Gastrocnemius medialis (tissue), 4 donors: ENCODE measurements at regions not wholly inside any gene's neighbourhood (a gene's known extent, or its start where the extent isn't known, plus 50 kb on each side); places are given as distances from the start of the nearest gene placed in this dataset.

Experiments used
- ATAC-seq, 2 donors: fragments of 150-250 bp; one replicate each; pipeline ENCODE4 v1.9.1; 2016
- DNase-seq, 2 donors: peaks; one replicate each; pipeline ENCODE4 v3.0.0-alpha.2; 2019
- H3K27ac ChIP-seq, 4 donors: fragments of 200-600 bp; sonication (generic); 1 replicate in 1 of 4; 2 replicates in 3 of 4; pipeline ENCODE4 v1.5.1; 2016 to 2018; ENCODE audit warnings: mild to moderate bottlenecking in 2 of 4, moderate library complexity in 1 of 4
- H3K27me3 ChIP-seq, 3 donors: fragments of 200-600 bp; sonication (generic) in 2 of 3; 1 replicate in 1 of 3; 2 replicates in 2 of 3; pipeline versions ENCODE4 v1.5.1 to v1.6.0; 2016 to 2019; ENCODE audit warnings: mild to moderate bottlenecking in 1 of 3, moderate library complexity in 1 of 3
- H3K36me3 ChIP-seq, 2 donors: fragments of 200-600 bp; sonication (generic) in 1 of 2; one replicate each; pipeline ENCODE4 v1.5.1; 2017 to 2018
- H3K4me1 ChIP-seq, 2 donors: fragments of 200-600 bp; sonication (generic) in 1 of 2; one replicate each; pipeline ENCODE4 v1.5.1; 2016 to 2017; ENCODE audit warnings: mild to moderate bottlenecking in 2 of 2
- H3K4me3 ChIP-seq, 4 donors: fragments of 200-600 bp; sonication (generic) in 3 of 4; 1 replicate in 1 of 4; 2 replicates in 3 of 4; pipeline ENCODE4 v1.5.1; 2016 to 2019; ENCODE audit warnings: mild to moderate bottlenecking in 2 of 4
- H3K9me3 ChIP-seq, 3 donors: fragments of 200-600 bp; sonication (generic) in 2 of 3; 1 replicate in 1 of 3; 2 replicates in 2 of 3; pipeline ENCODE4 v1.5.1; 2016 to 2019
- POLR2A ChIP-seq, 2 donors: fragments of 450-650 bp; IDR thresholded peaks; one replicate each; pipeline ENCODE4 v1.6.1; 2017; ENCODE audit warnings: antibody characterized with exemption in 2 of 2, mild to moderate bottlenecking in 2 of 2, moderate library complexity in 2 of 2
- in situ Hi-C, 4 donors: fragments of 200-750 bp; cut with MboI; loops; one replicate each; pipeline versions ENCODE4 v1.15.0 to v1.8.0; 2017; ENCODE audit warnings: low sequenced_read_pairs in 4 of 4
- intact Hi-C: fragments of 100-400 bp; cut with DNase I; formaldehyde crosslinking; loops from one replicate; pipeline ENCODE4 v1.15.1; 2023; ENCODE audit warnings: low total_unique reads
- TF ChIP-seq, protein P1 (sequence below), 5 experiments: fragments of 450-650 bp in 3 of 5; fragments of 200-600 bp in 2 of 5; sonication (generic) in 2 of 5; IDR thresholded peaks in 4 of 5; conservative IDR thresholded peaks in 1 of 5; 1 replicate in 4 of 5; 2 replicates in 1 of 5; pipeline ENCODE4 v1.5.1; 2016 to 2019; ENCODE audit warnings: antibody characterized with exemption in 5 of 5, mild to moderate bottlenecking in 3 of 5, moderate library complexity in 3 of 5

DNA sequence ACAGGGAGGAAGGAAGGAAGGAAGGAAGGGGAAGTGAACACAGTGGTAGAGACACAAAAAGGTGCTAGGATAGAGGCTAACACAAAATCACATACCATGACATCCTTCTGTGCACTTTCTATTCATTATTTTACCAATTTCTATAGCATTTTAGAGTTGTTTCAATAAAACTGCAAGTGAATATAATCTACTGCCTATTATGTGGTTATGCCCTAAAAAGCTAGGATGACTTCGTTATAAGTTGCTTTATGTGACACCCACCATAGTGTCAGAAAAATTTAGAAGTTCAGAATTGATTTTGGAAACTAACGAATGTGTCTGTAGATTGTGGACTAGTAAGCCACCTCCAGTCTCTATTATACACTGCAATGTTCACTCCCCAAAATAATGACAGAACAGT is 59.4 kb upstream of the EDNRA start:
- Histone ChIP-seq H3K36me3 (no peaks in the 10 kb centered on the region), H3K27me3 (no peaks in the 10 kb centered on the region), H3K27ac (no peak overlapping the region), H3K9me3 (no peaks in the 10 kb centered on the region), H3K4me1 (no peaks in the 10 kb centered on the region), H3K4me3 (no peak overlapping the region)
- ATAC-seq: no peak
- in situ Hi-C loops (no loop called here), intact Hi-C loops (no loop called here)
- no peak for DNase-seq
- no peak for TF ChIP-seq POLR2A (IDR thresholded peaks at IDR 0.05)
- TF ChIP-seq, protein P1, sequence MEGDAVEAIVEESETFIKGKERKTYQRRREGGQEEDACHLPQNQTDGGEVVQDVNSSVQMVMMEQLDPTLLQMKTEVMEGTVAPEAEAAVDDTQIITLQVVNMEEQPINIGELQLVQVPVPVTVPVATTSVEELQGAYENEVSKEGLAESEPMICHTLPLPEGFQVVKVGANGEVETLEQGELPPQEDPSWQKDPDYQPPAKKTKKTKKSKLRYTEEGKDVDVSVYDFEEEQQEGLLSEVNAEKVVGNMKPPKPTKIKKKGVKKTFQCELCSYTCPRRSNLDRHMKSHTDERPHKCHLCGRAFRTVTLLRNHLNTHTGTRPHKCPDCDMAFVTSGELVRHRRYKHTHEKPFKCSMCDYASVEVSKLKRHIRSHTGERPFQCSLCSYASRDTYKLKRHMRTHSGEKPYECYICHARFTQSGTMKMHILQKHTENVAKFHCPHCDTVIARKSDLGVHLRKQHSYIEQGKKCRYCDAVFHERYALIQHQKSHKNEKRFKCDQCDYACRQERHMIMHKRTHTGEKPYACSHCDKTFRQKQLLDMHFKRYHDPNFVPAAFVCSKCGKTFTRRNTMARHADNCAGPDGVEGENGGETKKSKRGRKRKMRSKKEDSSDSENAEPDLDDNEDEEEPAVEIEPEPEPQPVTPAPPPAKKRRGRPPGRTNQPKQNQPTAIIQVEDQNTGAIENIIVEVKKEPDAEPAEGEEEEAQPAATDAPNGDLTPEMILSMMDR (IDR thresholded peaks at IDR 0.05 in 4 of 5, conservative IDR thresholded peaks at IDR 0.05 in 1 of 5): no peak

DNA sequence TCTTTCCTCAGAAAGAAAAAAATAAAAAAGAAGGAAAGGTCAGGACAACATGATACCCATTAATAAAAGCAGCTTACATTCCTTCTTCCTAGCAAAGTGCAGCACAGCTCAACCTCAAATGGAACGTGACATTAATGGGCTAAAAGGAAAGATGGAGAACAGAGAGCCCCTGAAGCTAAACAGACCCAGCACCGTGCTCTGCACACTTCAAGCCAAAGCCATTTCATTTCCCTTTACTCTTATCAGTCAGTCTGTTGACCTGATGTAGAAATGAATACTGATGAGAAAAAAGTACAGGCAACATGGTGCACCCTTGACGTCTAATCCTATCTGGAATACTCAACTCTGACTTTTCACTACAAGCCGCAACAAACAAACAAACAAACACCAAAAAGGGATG is 57.7 kb upstream of the EDNRA start:
- no peaks in the 10 kb centered on the region for H3K4me1 ChIP-seq
- TF ChIP-seq, protein P1 (IDR thresholded peaks at IDR 0.05 in 4 of 5, conservative IDR thresholded peaks at IDR 0.05 in 1 of 5): no peak
- no peak for TF ChIP-seq POLR2A (IDR thresholded peaks at IDR 0.05)
- in situ Hi-C loops: no loop called here
- no peak overlapping the region for H3K4me3 ChIP-seq
- no peak for DNase-seq
- no peaks in the 10 kb centered on the region for H3K27me3 ChIP-seq
- no peaks in the 10 kb centered on the region for H3K36me3 ChIP-seq
- intact Hi-C loops: no loop called here
- H3K9me3 ChIP-seq: no peaks in the 10 kb centered on the region
- no peak for ATAC-seq
- H3K27ac ChIP-seq: no peak overlapping the region

DNA sequence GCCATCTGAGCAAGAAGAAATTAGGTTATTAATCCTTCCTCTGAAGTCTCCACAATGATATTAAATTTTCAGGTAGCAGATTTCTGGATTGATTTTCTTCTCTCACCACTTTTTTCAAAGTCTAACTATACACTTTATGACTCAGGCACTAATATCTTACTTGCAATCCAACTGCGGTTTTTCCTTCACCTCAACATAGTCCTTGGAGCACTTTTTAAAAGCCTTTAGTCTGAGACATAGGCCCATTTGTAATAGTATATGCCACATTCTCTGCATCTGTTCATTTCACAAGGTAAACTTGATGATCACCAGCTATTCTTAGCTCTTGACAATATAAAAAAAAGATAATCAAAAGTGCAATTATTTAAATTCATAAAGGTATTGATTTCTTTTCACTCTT is 55.9 kb upstream of the EDNRA start:
- intact Hi-C loops (no loop called here), in situ Hi-C loops (no loop called here)
- TF ChIP-seq, protein P1 (IDR thresholded peaks at IDR 0.05 in 4 of 5, conservative IDR thresholded peaks at IDR 0.05 in 1 of 5): no peak
- no peak for TF ChIP-seq POLR2A (IDR thresholded peaks at IDR 0.05)
- no peak overlapping the region for H3K27ac ChIP-seq
- no peaks in the 10 kb centered on the region for H3K36me3 ChIP-seq
- H3K4me3 ChIP-seq: no peak overlapping the region
- H3K4me1 ChIP-seq: no peaks in the 10 kb centered on the region
- H3K27me3 ChIP-seq: no peaks in the 10 kb centered on the region
- DNase-seq (no peak), ATAC-seq (no peak)
- no peaks in the 10 kb centered on the region for H3K9me3 ChIP-seq

DNA sequence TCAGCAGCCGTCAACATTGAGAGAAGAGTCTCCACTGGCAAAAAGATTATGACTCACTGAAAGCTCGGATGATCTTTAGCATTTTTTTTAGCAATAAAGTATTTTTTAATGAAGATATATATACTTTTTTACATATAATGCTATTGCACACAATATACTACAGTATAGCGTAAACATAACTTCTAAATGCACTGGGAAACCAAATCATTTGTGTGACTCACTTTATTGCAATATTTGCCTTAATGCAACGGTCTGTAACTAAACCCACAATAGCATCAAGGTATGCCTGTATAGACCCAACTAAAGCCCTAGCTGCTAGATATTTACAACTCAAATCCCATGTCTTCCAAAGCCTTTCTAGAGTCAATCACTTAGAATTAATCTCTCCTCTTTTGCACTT is 52.3 kb upstream of the EDNRA start:
- Histone ChIP-seq H3K4me1 (no peaks in the 10 kb centered on the region), H3K27me3 (no peaks in the 10 kb centered on the region), H3K27ac (no peak overlapping the region), H3K9me3 (no peaks in the 10 kb centered on the region), H3K36me3 (no peaks in the 10 kb centered on the region), H3K4me3 (no peak overlapping the region)
- TF ChIP-seq, protein P1 (IDR thresholded peaks at IDR 0.05 in 4 of 5, conservative IDR thresholded peaks at IDR 0.05 in 1 of 5): no peak
- TF ChIP-seq POLR2A (IDR thresholded peaks at IDR 0.05): no peak
- DNase-seq (no peak), ATAC-seq (no peak)
- intact Hi-C loops (no loop called here), in situ Hi-C loops (no loop called here)

DNA sequence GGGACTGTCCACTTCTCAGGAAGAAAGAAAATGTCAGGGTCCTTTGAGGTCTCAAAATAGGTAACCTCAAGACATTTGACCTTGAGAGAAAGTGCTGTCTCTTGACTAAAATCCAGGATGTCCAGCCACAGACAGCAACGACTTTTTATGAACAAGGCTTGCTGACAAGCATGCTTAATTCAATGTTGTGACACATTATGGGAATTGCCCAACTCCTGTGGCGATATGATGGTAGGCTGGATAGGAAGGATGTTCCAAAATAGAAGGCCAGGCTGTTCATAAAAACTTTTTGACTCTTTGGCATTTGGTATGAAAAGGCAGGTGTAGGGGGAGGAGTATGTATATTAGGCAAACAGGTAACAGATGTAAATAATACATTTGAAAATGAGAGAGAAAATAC is 50.8 kb upstream of the EDNRA start:
- in situ Hi-C loops (no loop called here), intact Hi-C loops (no loop called here)
- Histone ChIP-seq H3K4me1 (no peaks in the 10 kb centered on the region), H3K27ac (no peak overlapping the region), H3K27me3 (no peaks in the 10 kb centered on the region), H3K36me3 (no peaks in the 10 kb centered on the region), H3K4me3 (no peak overlapping the region), H3K9me3 (no peaks in the 10 kb centered on the region)
- ATAC-seq (no peak), DNase-seq (no peak)
- TF ChIP-seq POLR2A (IDR thresholded peaks at IDR 0.05): no peak
- TF ChIP-seq, protein P1 (IDR thresholded peaks at IDR 0.05 in 4 of 5, conservative IDR thresholded peaks at IDR 0.05 in 1 of 5): no peak
